ENCODE measurements at regions not wholly inside any gene's neighbourhood (a gene's known extent, or its start where the extent isn't known, plus 50 kb on each side); places are given as distances from the start of the nearest gene placed in this dataset.

DNA sequence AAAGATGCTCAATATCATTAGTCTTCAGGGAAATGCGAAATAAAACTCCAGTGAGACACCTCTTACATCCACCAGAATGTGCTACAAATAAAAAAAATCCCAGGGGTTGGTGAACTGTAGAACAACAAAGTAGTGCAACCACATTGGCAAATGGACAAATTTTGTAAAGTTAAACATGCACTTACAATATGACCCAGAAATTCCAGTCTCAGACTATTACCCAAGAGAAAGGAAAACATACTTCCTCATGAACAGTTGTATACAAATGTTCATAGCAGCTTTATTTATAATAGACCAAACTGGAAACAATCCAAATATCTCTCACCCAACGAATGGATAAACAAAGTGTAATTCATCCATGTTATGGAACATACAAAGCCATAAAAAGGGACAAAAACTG lies 239.5 kb downstream of the ABCC12 start:
- TF ChIP-seq, protein P1, sequence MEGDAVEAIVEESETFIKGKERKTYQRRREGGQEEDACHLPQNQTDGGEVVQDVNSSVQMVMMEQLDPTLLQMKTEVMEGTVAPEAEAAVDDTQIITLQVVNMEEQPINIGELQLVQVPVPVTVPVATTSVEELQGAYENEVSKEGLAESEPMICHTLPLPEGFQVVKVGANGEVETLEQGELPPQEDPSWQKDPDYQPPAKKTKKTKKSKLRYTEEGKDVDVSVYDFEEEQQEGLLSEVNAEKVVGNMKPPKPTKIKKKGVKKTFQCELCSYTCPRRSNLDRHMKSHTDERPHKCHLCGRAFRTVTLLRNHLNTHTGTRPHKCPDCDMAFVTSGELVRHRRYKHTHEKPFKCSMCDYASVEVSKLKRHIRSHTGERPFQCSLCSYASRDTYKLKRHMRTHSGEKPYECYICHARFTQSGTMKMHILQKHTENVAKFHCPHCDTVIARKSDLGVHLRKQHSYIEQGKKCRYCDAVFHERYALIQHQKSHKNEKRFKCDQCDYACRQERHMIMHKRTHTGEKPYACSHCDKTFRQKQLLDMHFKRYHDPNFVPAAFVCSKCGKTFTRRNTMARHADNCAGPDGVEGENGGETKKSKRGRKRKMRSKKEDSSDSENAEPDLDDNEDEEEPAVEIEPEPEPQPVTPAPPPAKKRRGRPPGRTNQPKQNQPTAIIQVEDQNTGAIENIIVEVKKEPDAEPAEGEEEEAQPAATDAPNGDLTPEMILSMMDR (conservative IDR thresholded peaks at IDR 0.05; ENCODE audit: low read depth in 2 of 2): no peak
- TF ChIP-seq, protein P2, sequence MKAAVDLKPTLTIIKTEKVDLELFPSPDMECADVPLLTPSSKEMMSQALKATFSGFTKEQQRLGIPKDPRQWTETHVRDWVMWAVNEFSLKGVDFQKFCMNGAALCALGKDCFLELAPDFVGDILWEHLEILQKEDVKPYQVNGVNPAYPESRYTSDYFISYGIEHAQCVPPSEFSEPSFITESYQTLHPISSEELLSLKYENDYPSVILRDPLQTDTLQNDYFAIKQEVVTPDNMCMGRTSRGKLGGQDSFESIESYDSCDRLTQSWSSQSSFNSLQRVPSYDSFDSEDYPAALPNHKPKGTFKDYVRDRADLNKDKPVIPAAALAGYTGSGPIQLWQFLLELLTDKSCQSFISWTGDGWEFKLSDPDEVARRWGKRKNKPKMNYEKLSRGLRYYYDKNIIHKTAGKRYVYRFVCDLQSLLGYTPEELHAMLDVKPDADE (IDR thresholded peaks at IDR 0.05): no peak
- TF ChIP-seq EZH2phosphoT487 (IDR thresholded peaks at IDR 0.05; ENCODE audit: unreplicated experiment) (no peak), JUNB (IDR thresholded peaks at IDR 0.05; ENCODE audit: unreplicated experiment) (no peak)
